ENCODE measurements at regions not wholly inside any gene's neighbourhood (a gene's known extent, or its start where the extent isn't known, plus 50 kb on each side); places are given as distances from the start of the nearest gene placed in this dataset.
"Not testable (repeated sequence)": the region's sequence is repeated elsewhere in the genome, so short reads cannot be mapped to it uniquely, and the experiment has no call there.

- POLR2A ChIA-PET (ENCODE audit: partially characterized antibody); CTCF ChIA-PET (ENCODE audit: partially characterized antibody); H3K23me2 ChIP-seq (ENCODE audit: low read depth, low read length); FAIRE-seq; H3K18ac ChIP-seq (ENCODE audit: extremely low read depth, low read length); H3K27ac ChIP-seq (ENCODE audit: low read depth, low read length); H2AK5ac ChIP-seq (ENCODE audit: low read depth, low read length); H2BK5ac ChIP-seq (ENCODE audit: low read depth, low read length); H4K5ac ChIP-seq (ENCODE audit: insufficient read length, low read depth, low read length); H3K4me3 ChIP-seq (ENCODE audit: extremely low read depth in 1 of 4, insufficient read depth in 2 of 4, low read depth in 3 of 4, low read length in 4 of 4); H3K14ac ChIP-seq (ENCODE audit: insufficient read length); H3K9me3 ChIP-seq (ENCODE audit: insufficient read depth in 2 of 2, low read depth in 1 of 2, low read length in 1 of 2); H2BK15ac ChIP-seq (ENCODE audit: low read length); H3K4me1 ChIP-seq (replicated peaks in 1 of 4; ENCODE audit: control insufficient read depth in 3 of 4, insufficient read depth in 4 of 4, low read length in 3 of 4); H4K20me1 ChIP-seq (replicated peaks in 1 of 2; ENCODE audit: control insufficient read depth in 1 of 2, insufficient read depth in 2 of 2, low read length in 2 of 2); H3K79me2 ChIP-seq (ENCODE audit: control insufficient read depth in 1 of 2, insufficient read depth in 2 of 2, low read length in 2 of 2); DNase-seq (ENCODE audit: low read depth in 1 of 2, low spot score in 2 of 2); H4K91ac ChIP-seq (replicated peaks; ENCODE audit: insufficient read length, low read length); H3K4ac ChIP-seq (replicated peaks; ENCODE audit: insufficient read length, low read depth, low read length); H3K9ac ChIP-seq (replicated peaks in 1 of 4; ENCODE audit: extremely low read depth in 1 of 4, low read depth in 3 of 4, low read length in 3 of 4); H3K23ac ChIP-seq (ENCODE audit: insufficient read length); H3K79me1 ChIP-seq (ENCODE audit: low read depth, low read length); H3K36me3 ChIP-seq (ENCODE audit: control insufficient read depth in 2 of 4, insufficient read depth in 4 of 4, low read length in 3 of 4); H3K27me3 ChIP-seq (replicated peaks in 1 of 4; ENCODE audit: control insufficient read depth in 3 of 4, extremely low read depth in 1 of 4, insufficient read depth in 3 of 4, low read length in 3 of 4); H2BK12ac ChIP-seq (ENCODE audit: low read depth, low read length); H2AFZ ChIP-seq (ENCODE audit: low read length); H3K56ac ChIP-seq (replicated peaks; ENCODE audit: insufficient read length, low read depth, low read length); H2BK120ac ChIP-seq (replicated peaks; ENCODE audit: low read depth, low read length); H4K8ac ChIP-seq (ENCODE audit: extremely low read depth, insufficient read depth, low read length); H2BK20ac ChIP-seq (ENCODE audit: low read length); H3K4me2 ChIP-seq (ENCODE audit: insufficient read depth in 1 of 2, low read depth in 2 of 2, low read length in 2 of 2): not testable (repeated sequence)
- 86% methylated on average over 5 of the region's 5 CpGs; no CpG with 5 or more reads in 1 of the 2 experiments for WGBS, 2 experiments (ENCODE audit: extremely low coverage in 1 of 2, insufficient coverage in 1 of 2, insufficient read length in 1 of 2, insufficient replicate concordance in 2 of 2, low coverage in 1 of 2, low lambda C conversion rate in 2 of 2, missing lambda C conversion rate in 1 of 2)
Observed at GRCh38 chr9:89856296-89856695, 251.5 kb downstream of the GADD45G start.

DNA sequence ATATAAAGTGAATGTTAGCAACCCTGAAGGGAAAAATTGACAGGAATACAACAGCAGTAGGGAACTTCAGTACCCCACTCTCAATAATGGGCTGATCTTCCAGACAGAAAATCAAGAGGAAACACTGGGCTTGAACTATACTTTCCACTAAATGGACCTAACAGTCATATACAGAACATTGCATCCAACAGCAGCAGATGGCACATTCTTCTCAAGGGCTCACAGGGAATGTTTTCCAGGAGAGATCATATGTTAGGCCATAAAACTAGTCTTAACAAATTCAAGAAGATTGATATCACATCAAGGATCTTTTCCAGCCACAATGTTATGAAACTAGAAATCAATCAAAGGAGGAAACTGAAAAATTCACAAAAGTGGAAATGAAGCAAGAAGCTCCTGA lies 252.1 kb downstream of the GADD45G start:
- H2AK5ac ChIP-seq (ENCODE audit: low read depth, low read length); H2BK120ac ChIP-seq (replicated peaks; ENCODE audit: low read depth, low read length); H3K9me3 ChIP-seq (ENCODE audit: insufficient read depth in 2 of 2, low read depth in 1 of 2, low read length in 1 of 2); H3K27ac ChIP-seq (ENCODE audit: low read depth, low read length); H3K56ac ChIP-seq (replicated peaks; ENCODE audit: insufficient read length, low read depth, low read length); H3K36me3 ChIP-seq (ENCODE audit: control insufficient read depth in 2 of 4, insufficient read depth in 4 of 4, low read length in 3 of 4); H3K18ac ChIP-seq (ENCODE audit: extremely low read depth, low read length); H4K5ac ChIP-seq (ENCODE audit: insufficient read length, low read depth, low read length); H3K27me3 ChIP-seq (replicated peaks in 1 of 4; ENCODE audit: control insufficient read depth in 3 of 4, extremely low read depth in 1 of 4, insufficient read depth in 3 of 4, low read length in 3 of 4); H3K4ac ChIP-seq (replicated peaks; ENCODE audit: insufficient read length, low read depth, low read length); H3K4me1 ChIP-seq (replicated peaks in 1 of 4; ENCODE audit: control insufficient read depth in 3 of 4, insufficient read depth in 4 of 4, low read length in 3 of 4); H3K9ac ChIP-seq (replicated peaks in 1 of 4; ENCODE audit: extremely low read depth in 1 of 4, low read depth in 3 of 4, low read length in 3 of 4); H3K14ac ChIP-seq (ENCODE audit: insufficient read length); H4K91ac ChIP-seq (replicated peaks; ENCODE audit: insufficient read length, low read length); CTCF ChIA-PET (ENCODE audit: partially characterized antibody); H3K23ac ChIP-seq (ENCODE audit: insufficient read length); DNase-seq (ENCODE audit: low read depth in 1 of 2, low spot score in 2 of 2); POLR2A ChIA-PET (ENCODE audit: partially characterized antibody); H3K23me2 ChIP-seq (ENCODE audit: low read depth, low read length); H4K20me1 ChIP-seq (replicated peaks in 1 of 2; ENCODE audit: control insufficient read depth in 1 of 2, insufficient read depth in 2 of 2, low read length in 2 of 2); H2AFZ ChIP-seq (ENCODE audit: low read length); H2BK20ac ChIP-seq (ENCODE audit: low read length); H2BK5ac ChIP-seq (ENCODE audit: low read depth, low read length); H3K79me2 ChIP-seq (ENCODE audit: control insufficient read depth in 1 of 2, insufficient read depth in 2 of 2, low read length in 2 of 2); H3K79me1 ChIP-seq (ENCODE audit: low read depth, low read length); H2BK12ac ChIP-seq (ENCODE audit: low read depth, low read length); H2BK15ac ChIP-seq (ENCODE audit: low read length); FAIRE-seq; H3K4me3 ChIP-seq (ENCODE audit: extremely low read depth in 1 of 4, insufficient read depth in 2 of 4, low read depth in 3 of 4, low read length in 4 of 4); H3K4me2 ChIP-seq (ENCODE audit: insufficient read depth in 1 of 2, low read depth in 2 of 2, low read length in 2 of 2); H4K8ac ChIP-seq (ENCODE audit: extremely low read depth, insufficient read depth, low read length): not testable (repeated sequence)

All from H1 (cell line).